Stimulated activated CD4-positive, alpha-beta T cell treated with anti-CD3 and anti-CD28 coated beads, Interleukin-15, amount 100 ng/mL, for 24 hours (primary cell): ENCODE measurements at regions not wholly inside any gene's neighbourhood (a gene's known extent, or its start where the extent isn't known, plus 50 kb on each side); places are given as distances from the start of the nearest gene placed in this dataset.
"Not testable (repeated sequence)": the region's sequence is repeated elsewhere in the genome, so short reads cannot be mapped to it uniquely, and the experiment has no call there.

Experiments
- DNase-seq: peaks from one replicate; pipeline ENCODE4 v3.0.0-alpha.2; 2020

DNA sequence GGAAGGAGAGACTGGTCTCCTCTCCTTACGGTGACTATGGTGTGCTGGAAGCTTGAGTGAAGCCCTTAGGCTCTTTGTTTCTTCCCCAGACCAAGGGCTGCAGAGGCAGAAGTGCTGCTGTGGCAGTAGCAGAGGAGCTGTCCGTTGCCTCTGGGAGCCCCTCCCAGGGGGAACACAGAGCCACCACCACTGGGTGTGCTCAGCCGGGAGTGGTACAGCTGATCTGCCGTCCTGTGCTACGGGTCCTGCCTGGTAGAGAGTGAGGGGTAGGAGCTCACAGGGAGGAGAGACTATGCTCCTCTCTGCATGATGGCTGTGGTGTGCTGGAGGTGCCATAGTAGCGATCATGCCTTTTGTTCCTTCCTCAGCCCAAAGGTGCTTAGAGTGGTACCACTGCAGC, 318.7 kb downstream of the DOK5 start:
- DNase-seq, result no peak

DNA sequence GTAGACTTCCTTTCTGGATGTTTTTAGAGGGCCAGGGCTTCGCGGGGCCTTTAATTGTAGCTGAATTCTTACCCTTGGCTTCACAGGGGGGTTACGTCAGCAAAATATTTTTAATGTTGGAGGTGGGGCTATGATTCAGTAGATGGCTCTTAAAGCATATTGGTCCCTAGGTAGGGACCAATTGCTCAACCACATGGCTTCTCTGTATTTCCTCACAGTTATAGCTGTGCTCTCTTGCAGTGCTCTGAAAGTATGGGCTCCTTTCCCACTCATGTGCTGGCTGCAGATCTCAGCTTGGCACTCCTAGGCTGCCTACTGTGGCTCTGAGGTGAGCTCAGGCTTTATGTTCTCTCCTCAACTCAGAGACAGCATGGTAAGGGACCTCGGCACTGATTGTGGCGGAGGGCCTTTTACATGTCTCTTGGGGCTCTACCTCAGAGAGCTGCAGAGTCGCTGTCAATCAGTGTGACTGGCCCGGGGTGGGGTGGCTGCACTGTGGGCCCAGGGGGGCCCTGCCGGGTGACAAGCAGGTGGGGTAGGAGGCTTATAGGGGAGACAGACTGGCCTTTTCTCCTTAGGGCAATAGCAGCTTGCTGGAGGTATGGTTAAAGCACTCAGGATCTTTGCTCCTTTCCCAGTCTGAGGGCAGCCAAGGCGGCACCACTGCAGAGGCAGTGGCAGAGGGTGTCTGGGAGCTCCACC, 318.0 kb downstream of the DOK5 start:
- DNase-seq, result no peak

DNA sequence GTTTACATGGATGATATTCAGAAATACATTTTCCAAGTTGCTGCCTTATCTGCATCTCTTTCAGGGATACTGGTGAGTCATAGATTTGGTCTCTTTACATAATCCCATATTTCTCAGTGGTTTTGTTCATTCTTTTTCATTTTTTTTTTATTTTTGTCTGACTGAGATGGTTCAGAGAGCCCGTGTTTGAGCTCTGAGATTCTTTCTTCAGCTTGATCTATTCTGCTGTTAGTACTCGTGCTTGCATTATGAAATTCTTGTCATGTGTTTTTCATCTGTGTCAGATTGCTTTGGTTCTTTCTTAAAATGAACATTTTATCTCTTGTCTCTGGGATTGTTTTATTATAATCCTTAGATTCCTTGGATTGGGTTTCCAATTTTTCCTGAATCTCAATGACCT, 317.3 kb downstream of the DOK5 start:
- DNase-seq, result no peak

DNA sequence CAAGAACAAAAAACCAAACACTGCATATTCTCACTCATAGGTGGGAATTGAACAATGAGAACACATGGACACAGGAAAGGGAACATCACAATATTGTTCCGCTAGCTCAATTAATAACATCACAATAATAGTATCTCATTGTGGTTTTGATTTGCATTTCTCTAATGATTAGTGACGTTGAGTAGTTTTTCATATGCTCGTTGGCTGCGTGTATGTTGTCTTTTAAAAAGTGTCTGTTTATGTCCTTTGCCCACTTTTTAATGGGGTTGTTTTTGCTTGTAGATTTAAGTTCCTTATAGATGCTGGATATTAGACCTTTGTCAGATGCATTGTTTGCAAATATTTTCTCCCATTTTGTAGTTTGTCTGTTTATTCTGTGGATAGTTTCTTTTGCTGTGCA, 312.9 kb downstream of the DOK5 start:
- DNase-seq, result not testable (repeated sequence)

DNA sequence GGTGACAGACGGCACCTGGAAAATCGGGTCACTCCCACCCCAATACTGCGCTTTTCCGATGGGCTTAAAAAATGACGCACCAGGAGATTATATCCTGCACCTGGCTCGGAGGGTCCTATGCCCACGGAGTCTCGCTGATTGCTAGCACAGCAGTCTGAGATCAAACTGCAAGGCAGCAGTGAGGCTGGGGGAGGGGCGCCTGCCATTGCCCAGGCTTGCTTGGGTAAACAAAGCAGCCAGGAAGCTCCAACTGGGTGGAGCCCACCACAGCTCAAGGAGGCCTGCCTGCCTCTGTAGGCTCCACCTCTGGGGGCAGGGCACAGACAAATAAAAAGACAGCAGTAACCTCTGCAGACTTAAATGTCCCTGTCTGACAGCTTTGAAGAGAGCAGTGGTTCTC, 307.4 kb downstream of the DOK5 start:
- DNase-seq, result not testable (repeated sequence)

DNA sequence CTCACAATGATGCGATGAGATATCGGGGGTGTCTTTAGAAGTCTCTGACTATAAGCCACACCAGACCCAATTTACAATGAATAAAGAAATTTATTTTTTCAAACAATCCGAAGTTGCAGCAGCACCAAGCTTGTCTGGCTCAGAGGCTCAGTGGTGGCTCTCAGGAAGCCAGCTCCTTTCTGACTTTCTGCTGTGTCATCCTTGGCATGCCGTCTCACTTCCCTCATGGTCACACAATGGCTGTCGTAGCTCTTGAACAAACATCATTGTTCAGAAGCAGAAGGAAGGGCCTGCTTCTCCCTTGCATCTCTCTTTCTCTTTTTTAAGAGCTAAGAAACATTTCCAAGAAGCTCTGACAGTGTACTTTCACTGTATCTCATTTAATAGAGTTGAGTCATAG, 299.0 kb downstream of the DOK5 start:
- no peak for DNase-seq

DNA sequence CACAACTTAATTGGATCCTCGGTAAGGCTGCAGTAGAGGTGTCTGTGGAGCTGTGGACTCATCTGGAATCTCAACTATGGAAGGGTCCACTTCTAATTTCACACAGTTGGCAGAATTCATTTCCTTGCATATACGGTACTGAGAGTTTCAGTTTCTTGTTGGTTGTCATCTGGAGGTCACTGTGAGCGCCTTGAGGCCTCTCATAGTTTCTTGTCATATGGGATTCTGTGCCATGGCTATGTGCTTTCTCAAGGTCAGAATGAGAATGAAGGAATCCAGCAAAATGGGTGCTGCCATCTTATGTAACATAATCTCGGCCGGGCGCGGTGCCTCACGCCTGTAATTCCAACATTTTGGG, 298.2 kb downstream of the DOK5 start:
- DNase-seq, result no peak

DNA sequence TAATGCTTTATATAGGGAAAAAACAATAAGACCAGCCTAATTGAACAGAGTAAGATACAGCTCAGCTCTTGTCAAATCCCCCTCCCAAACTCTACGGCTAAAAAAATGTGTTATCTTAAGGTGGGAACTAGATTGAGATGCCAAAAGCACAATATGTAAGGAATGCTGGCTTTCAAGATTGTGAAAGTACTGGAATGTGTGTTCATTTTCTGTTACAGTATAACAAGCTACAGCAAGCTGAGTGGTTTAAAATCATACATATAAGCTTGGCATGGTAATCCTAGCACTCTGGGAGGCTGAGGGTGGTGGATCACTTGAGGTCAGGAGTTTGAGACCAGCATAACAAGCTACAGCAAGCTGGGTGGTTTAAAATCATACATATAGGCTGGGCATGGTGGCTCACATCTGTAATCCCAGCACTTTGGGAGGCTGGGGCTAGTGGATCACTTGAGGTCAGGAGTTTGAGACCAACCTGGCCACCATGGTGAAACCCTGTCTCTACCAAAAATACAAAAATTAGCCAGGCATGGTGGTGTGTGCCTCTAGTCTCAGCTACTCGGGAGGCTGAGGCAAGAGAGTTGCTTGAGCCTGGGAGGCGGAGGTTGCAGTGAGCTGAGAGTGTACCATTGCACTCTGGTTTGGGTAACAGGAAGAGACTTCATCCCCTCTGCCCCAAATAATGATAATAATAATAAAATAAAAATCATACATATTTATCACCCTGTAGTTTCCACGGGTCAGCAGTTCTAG, 297.7 kb downstream of the DOK5 start:
- no peak for DNase-seq

DNA sequence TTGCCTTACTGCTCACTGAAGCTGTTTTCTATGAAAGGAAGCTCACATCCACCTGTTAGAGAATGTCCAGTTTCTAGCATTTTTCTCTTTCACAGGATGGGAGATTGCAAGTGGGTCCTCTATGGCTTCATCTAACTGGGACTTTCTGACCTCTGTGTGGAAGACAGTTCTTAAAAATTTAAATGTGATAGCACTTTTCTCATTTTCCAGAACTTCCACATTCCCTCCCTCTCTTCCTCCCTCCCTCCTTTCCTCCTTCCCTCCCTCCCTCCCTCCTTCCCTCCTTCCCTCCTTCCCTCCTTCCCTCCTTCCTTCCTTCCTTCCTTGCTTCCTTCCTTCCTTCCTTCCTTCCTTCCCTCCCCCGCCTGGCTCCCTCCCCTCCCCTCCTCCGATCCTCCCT, 291.1 kb downstream of the DOK5 start:
- DNase-seq, result no peak

DNA sequence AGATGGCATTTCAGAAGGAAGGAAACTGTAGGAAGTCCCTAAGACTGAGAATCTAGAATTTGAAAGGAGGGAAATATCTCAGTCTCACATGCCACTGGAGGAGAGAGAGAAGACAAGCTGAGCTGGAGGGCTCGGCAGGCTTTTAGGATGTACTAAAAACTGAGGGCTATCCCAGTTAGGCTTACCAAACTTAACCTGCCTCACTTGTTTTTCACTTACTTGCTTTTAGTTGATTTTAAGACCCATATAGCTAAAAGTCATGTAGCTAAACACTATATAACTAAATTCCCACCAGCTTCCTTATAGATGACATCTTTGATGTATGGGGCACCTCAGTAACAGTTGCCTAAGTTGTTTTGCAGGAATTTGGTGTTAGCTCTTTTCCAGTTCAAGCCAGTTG, 288.0 kb downstream of the DOK5 start:
- DNase-seq, result no peak

DNA sequence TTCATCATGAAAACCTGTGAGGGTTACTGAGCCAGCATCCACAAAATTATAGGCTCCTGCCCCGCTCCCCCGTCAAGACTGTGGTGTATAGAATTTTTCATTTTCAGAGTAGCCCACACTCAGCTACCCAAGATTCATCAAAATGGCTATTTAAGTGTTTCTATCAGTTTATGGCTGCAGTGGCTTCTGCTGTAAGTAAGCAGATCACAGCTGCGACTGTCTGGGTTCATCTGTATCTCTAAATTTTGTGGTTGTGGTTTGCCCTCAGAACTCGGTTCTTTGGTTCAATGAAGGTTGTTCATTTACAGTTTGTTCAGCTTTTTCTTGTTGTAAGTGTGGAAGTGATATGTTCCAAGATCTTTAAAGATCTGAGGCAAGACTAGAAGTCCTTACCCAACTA, 284.2 kb downstream of the DOK5 start:
- DNase-seq, result no peak

DNA sequence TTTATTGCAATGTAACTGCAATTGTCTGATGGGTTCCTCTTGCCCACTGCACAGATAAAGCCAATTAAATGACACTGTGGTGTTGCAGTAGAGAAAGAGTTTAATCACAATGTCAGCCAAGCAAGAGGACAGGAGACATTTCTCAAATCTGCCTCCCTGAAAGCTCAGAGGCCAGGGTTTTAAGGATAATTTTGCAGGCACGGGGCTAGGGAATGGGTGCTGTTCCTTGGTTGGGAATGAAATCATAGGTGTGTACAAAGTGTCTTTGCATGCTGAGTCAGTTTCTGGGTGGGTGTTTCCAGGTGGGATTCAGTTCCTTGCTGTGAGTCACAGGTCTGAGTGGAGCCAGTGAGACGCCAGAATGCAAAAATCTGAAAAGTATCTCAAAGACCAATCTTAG, 271.4 kb downstream of the DOK5 start:
- no peak for DNase-seq

DNA sequence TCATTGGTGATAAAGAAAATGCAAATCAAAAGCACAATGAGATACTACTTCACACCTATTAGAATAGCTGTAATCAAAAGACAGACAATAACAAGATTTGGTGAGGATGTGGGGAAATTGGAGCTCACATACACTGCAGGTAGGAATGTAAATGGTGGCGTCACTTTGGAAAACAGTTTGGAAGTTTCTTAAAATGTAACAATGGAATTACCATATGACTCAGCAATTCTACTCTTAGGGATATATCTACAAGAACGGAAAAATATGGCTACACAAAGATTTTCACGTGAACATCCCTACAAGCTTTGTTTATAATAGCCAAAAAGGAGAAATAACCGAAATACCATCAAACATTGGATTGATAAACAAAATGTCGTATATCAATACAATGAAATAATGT, 270.4 kb downstream of the DOK5 start:
- DNase-seq, result no peak

DNA sequence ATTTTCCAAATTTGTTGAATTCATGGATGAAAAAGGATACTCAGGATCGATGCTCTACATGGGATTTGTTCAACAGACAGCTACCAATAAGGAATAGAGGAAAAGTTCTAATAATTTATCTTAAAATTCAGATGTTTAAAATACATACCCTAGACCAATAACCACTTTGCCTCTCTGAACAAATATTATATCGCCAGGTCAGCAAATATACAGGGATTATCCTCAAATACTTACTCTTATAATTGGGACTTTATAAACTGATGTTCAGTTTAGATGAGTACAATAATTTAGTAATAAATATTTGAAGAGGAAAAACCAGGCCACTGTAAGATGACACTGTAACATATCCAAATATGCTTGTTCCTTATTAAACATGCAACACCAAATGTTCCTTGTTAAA, 268.7 kb downstream of the DOK5 start:
- no peak for DNase-seq

DNA sequence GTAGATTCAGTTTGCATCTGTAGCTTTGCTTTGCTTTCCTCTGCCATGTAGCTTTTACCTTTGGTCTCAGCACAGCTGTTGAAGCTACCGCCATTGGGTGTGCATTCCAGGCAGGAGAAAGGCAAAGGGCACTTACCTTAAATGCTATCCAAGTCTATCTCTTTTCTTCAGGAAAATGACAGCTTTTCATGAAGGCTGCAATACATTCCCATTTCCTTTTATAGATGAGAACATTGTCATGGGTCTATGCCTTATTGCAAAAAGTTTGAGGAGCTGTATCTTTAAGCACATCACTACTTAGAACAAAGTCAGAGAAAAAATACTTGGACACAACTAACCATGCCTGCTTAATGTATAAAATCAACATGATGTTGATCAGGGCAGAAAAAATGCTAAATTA, 266.8 kb downstream of the DOK5 start:
- DNase-seq, result no peak

DNA sequence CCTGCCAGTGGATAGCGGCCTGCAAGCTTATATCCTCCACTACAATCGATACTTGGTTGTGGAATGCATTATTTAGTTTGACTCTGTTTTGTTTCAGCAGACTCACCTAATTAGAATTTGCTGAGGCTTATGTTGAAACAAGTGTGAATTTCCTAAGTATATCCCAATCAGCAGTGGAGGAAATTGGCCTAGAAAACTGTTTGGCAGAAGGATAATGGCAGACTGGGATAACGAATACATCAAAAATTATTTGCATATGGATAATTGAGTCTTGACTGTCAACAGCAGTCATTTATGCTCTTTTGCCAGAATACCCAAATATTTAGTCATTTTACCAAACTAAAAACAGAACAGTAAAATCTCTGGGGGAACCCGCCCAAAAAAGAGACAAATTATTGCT, 261.0 kb downstream of the DOK5 start:
- DNase-seq, result no peak

DNA sequence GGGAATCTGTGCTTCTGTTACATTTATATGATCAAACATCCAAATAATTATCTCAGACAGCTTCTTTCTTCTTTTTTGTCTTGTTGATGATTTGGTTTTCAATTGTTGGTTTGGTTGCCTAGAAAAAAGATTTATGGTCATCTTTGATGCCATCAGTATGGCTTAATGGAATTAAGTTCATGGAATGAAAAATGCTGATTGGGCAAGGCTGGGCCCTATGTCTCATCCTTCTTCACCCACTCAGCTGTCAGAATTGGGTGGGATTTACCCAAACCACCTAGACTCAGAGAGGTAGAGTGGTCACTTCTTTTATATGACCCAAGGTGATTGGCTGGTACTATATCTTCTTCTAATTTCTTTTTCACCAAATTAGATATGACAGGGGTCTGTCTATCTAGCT, 258.3 kb downstream of the DOK5 start:
- DNase-seq, result no peak

DNA sequence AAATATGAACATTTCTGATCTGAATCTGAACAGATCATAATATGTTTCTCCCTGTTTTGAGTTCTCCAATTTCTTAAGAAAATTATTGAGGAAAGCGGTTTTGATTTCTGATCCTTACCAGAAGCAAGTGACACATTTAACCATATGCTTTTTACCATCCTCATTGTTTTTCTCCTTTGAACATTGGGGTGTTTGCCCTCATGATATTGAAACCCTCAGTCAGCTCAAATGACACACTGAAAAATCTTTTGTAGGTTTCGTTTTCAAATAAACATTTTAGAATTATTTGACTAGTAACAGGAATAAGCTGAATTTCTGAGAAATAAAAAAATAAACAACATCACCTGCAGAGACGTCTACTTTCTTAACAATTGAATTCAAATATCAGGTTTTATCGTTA, 252.1 kb downstream of the DOK5 start:
- DNase-seq, result no peak

DNA sequence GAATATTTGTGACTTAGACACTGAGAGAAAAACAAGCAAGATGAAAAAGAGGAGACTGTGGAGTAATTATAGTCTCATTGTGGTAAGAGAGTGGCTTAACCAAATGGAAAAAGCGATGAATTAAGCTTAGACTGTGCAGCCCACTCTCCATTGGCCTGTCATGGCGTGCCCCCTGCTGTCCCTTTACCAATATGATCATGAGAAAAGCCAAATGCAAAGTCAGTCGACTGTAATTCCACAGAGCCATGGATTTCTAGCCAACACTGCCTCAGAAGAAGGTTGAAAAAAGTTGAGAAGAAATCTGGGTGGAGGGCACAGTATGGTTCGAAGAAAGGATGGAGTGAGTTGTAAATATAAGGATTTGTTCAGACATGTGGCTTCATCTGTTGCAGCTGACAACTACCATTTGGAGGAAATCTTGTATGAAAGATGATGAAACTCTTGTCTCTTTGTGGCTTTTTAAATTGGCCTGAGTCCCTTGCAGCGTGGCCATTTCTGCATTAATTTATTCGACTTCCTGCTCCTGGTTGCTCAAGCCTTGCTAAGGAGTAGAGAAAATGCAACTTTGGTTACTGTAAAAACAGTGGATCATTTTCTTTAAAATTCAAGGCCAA, 251.4 kb downstream of the DOK5 start:
- no peak for DNase-seq

DNA sequence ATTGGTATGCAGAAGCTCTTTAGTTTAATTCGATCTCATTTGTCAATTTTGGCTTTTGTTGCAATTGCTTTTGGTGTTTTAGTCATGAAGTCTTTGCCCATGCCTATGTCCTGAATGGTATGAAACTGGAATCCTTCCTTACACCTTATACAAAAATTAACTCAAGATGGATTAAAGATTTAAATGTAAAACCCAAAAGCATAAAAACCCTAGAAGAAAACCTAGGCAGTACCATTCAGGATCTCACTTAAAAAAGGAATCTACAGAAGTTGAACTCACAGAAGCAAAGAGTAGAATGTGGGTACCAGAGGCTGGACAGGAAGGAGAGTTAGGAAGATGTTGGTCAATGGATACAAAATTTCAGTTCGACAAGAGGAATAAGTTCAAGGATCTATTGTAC, 249.9 kb downstream of the DOK5 start:
- DNase-seq, result not testable (repeated sequence)

DNA sequence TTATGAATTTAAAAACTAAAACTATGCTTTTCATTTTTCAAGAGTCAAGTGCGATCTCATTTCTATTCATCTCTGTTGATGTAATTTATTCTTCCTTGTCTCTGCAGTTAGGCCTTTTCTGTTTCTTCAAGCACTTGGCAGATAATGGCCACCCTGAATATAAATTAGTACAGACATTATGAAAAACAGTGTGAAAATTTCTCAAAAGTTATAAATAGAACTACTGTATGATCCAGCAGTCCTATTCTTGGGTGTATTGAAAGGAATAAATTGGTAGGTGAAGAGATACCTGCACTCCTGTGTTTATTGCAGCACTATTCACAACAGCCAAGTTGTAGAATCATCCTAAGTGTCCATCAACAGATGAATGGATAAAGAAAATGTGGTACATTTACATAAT, 248.3 kb downstream of the DOK5 start:
- no peak for DNase-seq

DNA sequence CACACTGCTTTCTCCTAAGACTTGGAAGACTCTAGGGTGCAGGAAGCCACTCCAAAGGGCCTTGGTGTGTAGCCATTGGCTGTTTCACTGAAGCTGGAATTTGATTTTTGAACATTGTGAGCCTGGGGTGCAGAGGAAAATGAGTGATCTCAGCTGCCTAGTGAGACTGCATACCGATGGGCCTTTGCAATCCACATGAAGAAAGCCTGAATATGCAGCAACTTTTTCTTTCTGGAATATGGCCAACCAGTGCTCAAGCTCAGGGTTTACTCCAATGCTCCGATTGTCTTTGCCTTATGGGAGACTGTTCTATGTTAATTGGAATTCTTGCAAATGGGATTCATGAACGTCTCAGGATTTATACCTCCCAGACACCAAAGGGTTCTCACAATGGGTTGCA, 242.6 kb downstream of the DOK5 start:
- DNase-seq, result no peak

DNA sequence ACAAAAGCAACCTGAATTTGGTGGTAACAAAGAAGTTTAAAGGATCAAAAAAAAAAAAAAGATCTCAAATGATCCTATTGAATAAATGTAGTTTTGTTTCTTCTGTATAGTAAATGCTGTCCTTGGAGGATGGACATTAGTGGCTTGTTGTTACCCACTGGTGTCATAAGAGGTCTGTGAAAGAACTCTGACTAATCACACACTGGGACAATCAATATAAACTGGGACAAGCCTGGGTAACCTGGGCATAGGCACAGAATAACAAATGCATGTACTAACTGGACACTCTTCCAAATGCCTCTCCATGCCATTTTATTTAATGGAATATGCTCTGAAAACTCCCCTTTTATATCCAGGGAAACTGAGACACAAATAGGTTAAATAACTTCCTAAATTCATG, 241.4 kb downstream of the DOK5 start:
- DNase-seq, result no peak

DNA sequence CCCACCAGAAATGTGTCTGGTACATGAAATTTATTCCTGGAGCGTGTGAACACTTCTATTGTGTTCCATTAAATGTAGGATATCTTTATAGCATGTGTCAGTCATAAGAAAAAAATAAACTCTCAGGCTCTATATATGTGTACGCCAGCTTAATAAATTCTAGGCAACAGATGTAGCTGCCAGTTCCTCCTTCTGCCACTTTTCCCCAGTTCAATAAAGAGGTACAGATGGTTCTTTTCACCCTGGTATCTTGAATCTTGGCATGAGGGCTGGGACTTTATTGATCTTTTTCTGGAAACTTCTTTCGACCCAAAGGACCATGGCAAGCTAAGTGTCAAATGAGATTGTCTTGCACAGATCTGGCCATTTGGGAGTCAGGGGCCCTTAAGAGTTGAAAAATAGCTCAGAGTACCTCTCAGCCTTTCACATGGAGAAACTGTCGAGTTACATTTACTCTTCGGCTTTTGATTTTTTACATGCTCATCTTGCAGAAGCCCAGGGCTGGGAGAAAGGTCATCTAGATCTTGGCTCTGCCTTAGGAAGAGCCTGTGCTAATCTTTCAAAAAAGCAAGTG, 240.9 kb downstream of the DOK5 start:
- no peak for DNase-seq
